T-helper 9 cell (primary cell): ENCODE measurements at regions not wholly inside any gene's neighbourhood (a gene's known extent, or its start where the extent isn't known, plus 50 kb on each side); places are given as distances from the start of the nearest gene placed in this dataset.

ENCODE experiments used
- DNase-seq: peaks from one replicate; pipeline ENCODE4 v3.0.0-alpha.2; 2020

- no peak for DNase-seq
Measured at GRCh38 chr4:13942977-13943376, 315.5 kb upstream of the BOD1L1 start.

GRCh38 chr4:13944095-13944511 lies 316.6 kb upstream of the BOD1L1 start:
- DNase-seq, result no peak

GRCh38 chr4:13947921-13948320 lies 320.4 kb upstream of the BOD1L1 start:
- DNase-seq, result no peak

GRCh38 chr4:13950491-13950890 lies 323.0 kb upstream of the BOD1L1 start:
- DNase-seq, result no peak

GRCh38 chr4:13953083-13953482 lies 325.6 kb upstream of the BOD1L1 start:
- no peak for DNase-seq

GRCh38 chr4:13955551-13955950 lies 328.0 kb upstream of the BOD1L1 start:
- no peak for DNase-seq

GRCh38 chr4:13956947-13957346 lies 329.4 kb upstream of the BOD1L1 start:
- no peak for DNase-seq

GRCh38 chr4:13957871-13958270 lies 330.3 kb upstream of the BOD1L1 start:
- DNase-seq, result no peak

GRCh38 chr4:13963601-13964000 lies 336.1 kb upstream of the BOD1L1 start:
- DNase-seq, result no peak

- no peak for DNase-seq
Measured at GRCh38 chr4:13966231-13967195, 339.0 kb upstream of the BOD1L1 start.

GRCh38 chr4:13968723-13969122 lies 341.2 kb upstream of the BOD1L1 start:
- DNase-seq, result no peak

GRCh38 chr4:13970349-13970748 lies 342.8 kb upstream of the BOD1L1 start:
- DNase-seq, result no peak

- no peak for DNase-seq
Measured at GRCh38 chr4:13977746-13978145, 350.2 kb upstream of the BOD1L1 start.

- DNase-seq, result no peak
Measured at GRCh38 chr4:13980317-13981310, 353.1 kb upstream of the BOD1L1 start.

- no peak for DNase-seq
Measured at GRCh38 chr4:13981499-13981898, 354.0 kb upstream of the BOD1L1 start.

- no peak for DNase-seq
Measured at GRCh38 chr4:13982010-13982409, 354.5 kb upstream of the BOD1L1 start.

GRCh38 chr4:13983189-13983790 lies 355.8 kb upstream of the BOD1L1 start:
- no peak for DNase-seq

GRCh38 chr4:13984991-13985800 lies 357.7 kb upstream of the BOD1L1 start:
- no peak for DNase-seq

GRCh38 chr4:13985837-13986236 lies 358.3 kb upstream of the BOD1L1 start:
- DNase-seq, result no peak

GRCh38 chr4:13986548-13986947 lies 359.0 kb upstream of the BOD1L1 start:
- no peak for DNase-seq

GRCh38 chr4:13988353-13989305 lies 361.1 kb upstream of the BOD1L1 start:
- DNase-seq, result no peak
